Right lobe of liver (tissue), 6 donors: ENCODE measurements at regions not wholly inside any gene's neighbourhood (a gene's known extent, or its start where the extent isn't known, plus 50 kb on each side); places are given as distances from the start of the nearest gene placed in this dataset.

Source experiments
- ATAC-seq, 4 donors: fragments of 200-7000 bp; cut with Tn5 transposase; one replicate each; pipeline ENCODE4 v1.9.1; 2020; ENCODE audit warnings: mild to moderate bottlenecking in 4 of 4, moderate library complexity in 4 of 4
- DNase-seq, 3 donors: peaks; one replicate each; pipeline ENCODE4 v3.0.0-alpha.2; 2020
- H3K27ac ChIP-seq, 3 donors: fragments of 200-600 bp; one replicate each; pipeline ENCODE4 v1.8.0; 2022
- H3K27me3 ChIP-seq, 2 donors: fragments of 200-600 bp; one replicate each; pipeline ENCODE4 v1.8.0; 2022
- H3K36me3 ChIP-seq, 4 donors: fragments of 200-600 bp; sonication (generic) in 1 of 4; one replicate each; pipeline versions ENCODE4 v1.5.1 to v1.8.0; 2017 to 2022; ENCODE audit warnings: control low read depth in 1 of 4
- H3K4me1 ChIP-seq, 4 donors: fragments of 200-600 bp; sonication (generic) in 1 of 4; one replicate each; pipeline versions ENCODE4 v1.5.1 to v1.8.0; 2017 to 2022; ENCODE audit warnings: control low read depth in 1 of 4
- H3K4me3 ChIP-seq, 3 donors: fragments of 200-600 bp; one replicate each; pipeline ENCODE4 v1.8.0; 2022
- H3K9me3 ChIP-seq, 4 donors: fragments of 200-600 bp; sonication (generic) in 1 of 4; one replicate each; pipeline versions ENCODE4 v1.5.1 to v1.8.0; 2017 to 2022; ENCODE audit warnings: control low read depth in 1 of 4
- POLR2A ChIP-seq: fragments of 450-650 bp; IDR thresholded peaks from one replicate; pipeline ENCODE4 v1.6.1; 2017; ENCODE audit warnings: antibody characterized with exemption, mild to moderate bottlenecking
- WGBS: methylation state at CpG from one replicate; pipeline ENCODE4 v1.1.6; 2018; ENCODE audit warnings: low coverage, low lambda C conversion rate; ENCODE audit not compliant: insufficient coverage; ENCODE audit errors: missing lambda C conversion rate; 5-methylcytosine and 5-hydroxymethylcytosine counted together
- intact Hi-C, 2 donors: fragments of 100-400 bp; cut with DNase I; formaldehyde crosslinking; loops; one replicate each; pipeline versions ENCODE4 v1.11.2 to v1.14.1; 2022
- TF ChIP-seq, protein P1 (sequence below), 4 donors: fragments of 200-600 bp in 3 of 4; fragments of 450-650 bp in 1 of 4; IDR thresholded peaks; one replicate each; pipeline versions ENCODE4 v1.5.1 to v1.8.0; 2016 to 2022; ENCODE audit warnings: antibody characterized with exemption in 4 of 4, mild to moderate bottlenecking in 2 of 4
- donor health status: DM: no; HTN: yes; CAD: no.
- donor health status: DM: no; HTN: no; CAD: no.
- donor health status: DM: no; HTN: no; CAD: no.
- donor health status: DM: no; HTN: yes; CAD: no.
- donor health status: DM: no; HTN: yes; CAD: no.

GRCh38 chr16:5681966-5682365, 584.4 kb upstream of the EEF2KMT start:
- DNase-seq (no peak), ATAC-seq (no peak)
- TF ChIP-seq POLR2A, result no peak
- TF ChIP-seq, protein P1, sequence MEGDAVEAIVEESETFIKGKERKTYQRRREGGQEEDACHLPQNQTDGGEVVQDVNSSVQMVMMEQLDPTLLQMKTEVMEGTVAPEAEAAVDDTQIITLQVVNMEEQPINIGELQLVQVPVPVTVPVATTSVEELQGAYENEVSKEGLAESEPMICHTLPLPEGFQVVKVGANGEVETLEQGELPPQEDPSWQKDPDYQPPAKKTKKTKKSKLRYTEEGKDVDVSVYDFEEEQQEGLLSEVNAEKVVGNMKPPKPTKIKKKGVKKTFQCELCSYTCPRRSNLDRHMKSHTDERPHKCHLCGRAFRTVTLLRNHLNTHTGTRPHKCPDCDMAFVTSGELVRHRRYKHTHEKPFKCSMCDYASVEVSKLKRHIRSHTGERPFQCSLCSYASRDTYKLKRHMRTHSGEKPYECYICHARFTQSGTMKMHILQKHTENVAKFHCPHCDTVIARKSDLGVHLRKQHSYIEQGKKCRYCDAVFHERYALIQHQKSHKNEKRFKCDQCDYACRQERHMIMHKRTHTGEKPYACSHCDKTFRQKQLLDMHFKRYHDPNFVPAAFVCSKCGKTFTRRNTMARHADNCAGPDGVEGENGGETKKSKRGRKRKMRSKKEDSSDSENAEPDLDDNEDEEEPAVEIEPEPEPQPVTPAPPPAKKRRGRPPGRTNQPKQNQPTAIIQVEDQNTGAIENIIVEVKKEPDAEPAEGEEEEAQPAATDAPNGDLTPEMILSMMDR (IDR thresholded peaks at IDR 0.05), result no peak
- no peak overlapping the region for H3K4me3 ChIP-seq
- H3K27me3 ChIP-seq, result no peaks in the 10 kb centered on the region
- H3K27ac ChIP-seq, result no peak overlapping the region
- H3K4me1 ChIP-seq, result no peaks in the 10 kb centered on the region
- 63% methylated on average over 1 of the region's 3 CpGs for WGBS
- no peaks in the 10 kb centered on the region for H3K36me3 ChIP-seq
- intact Hi-C loops, result no loop called here
- no peaks in the 10 kb centered on the region for H3K9me3 ChIP-seq

GRCh38 chr16:5678371-5678770, 580.8 kb upstream of the EEF2KMT start:
- WGBS, result 10% methylated on average over 6 of the region's 7 CpGs
- H3K4me1 ChIP-seq, result no peaks in the 10 kb centered on the region
- no peak overlapping the region for H3K27ac ChIP-seq
- DNase-seq (no peak), ATAC-seq (no peak)
- no peaks in the 10 kb centered on the region for H3K27me3 ChIP-seq
- no peak overlapping the region for H3K4me3 ChIP-seq
- no peaks in the 10 kb centered on the region for H3K36me3 ChIP-seq
- no peaks in the 10 kb centered on the region for H3K9me3 ChIP-seq
- intact Hi-C loops, result no loop called here
- TF ChIP-seq POLR2A, result no peak
- TF ChIP-seq, protein P1 (IDR thresholded peaks at IDR 0.05), result no peak

- H3K4me1 ChIP-seq, result no peaks in the 10 kb centered on the region
- H3K36me3 ChIP-seq, result no peaks in the 10 kb centered on the region
- 51% methylated on average over 2 of the region's 2 CpGs for WGBS
- no peaks in the 10 kb centered on the region for H3K9me3 ChIP-seq
- DNase-seq (no peak), ATAC-seq (no peak)
- no peaks in the 10 kb centered on the region for H3K27me3 ChIP-seq
- intact Hi-C loops, result no loop called here
- no peak overlapping the region for H3K27ac ChIP-seq
- TF ChIP-seq POLR2A, result no peak
- TF ChIP-seq, protein P1 (IDR thresholded peaks at IDR 0.05), result no peak
- no peak overlapping the region for H3K4me3 ChIP-seq
Measured at GRCh38 chr16:5671421-5671820, 573.8 kb upstream of the EEF2KMT start.

GRCh38 chr16:5670198-5670597, 572.6 kb upstream of the EEF2KMT start:
- no peaks in the 10 kb centered on the region for H3K4me1 ChIP-seq
- H3K27ac ChIP-seq, result no peak overlapping the region
- no peaks in the 10 kb centered on the region for H3K27me3 ChIP-seq
- TF ChIP-seq, protein P1 (IDR thresholded peaks at IDR 0.05), result no peak
- TF ChIP-seq POLR2A, result no peak
- ATAC-seq (no peak), DNase-seq (no peak)
- intact Hi-C loops, result no loop called here
- H3K4me3 ChIP-seq, result no peak overlapping the region
- WGBS, result 49% methylated on average over 2 of the region's 2 CpGs
- H3K36me3 ChIP-seq, result no peaks in the 10 kb centered on the region
- H3K9me3 ChIP-seq, result no peaks in the 10 kb centered on the region

DNA sequence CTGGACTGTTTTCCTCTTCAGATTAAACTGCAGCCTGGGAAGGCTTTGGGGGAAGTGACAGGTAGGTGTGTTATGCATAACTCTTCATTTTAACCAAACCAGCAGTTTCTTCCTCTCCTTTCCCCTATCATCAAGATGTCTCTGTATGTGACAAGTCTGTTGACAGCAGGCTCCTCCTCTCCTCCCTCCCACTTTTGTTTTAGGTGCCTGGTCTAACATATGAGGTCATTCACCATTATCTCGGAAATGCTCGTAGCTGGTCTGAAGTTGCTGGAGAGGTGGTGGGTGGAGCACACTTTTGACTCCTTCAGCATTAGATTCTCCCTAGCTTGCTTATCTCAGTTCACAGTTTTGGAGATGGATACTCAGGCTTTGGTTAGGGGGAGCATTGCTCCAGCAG, 571.0 kb upstream of the EEF2KMT start:
- H3K36me3 ChIP-seq, result no peaks in the 10 kb centered on the region
- TF ChIP-seq, protein P1 (IDR thresholded peaks at IDR 0.05), result no peak
- no peak for TF ChIP-seq POLR2A
- H3K4me1 ChIP-seq, result no peaks in the 10 kb centered on the region
- intact Hi-C loops, result no loop called here
- DNase-seq (no peak), ATAC-seq (no peak)
- H3K9me3 ChIP-seq, result no peaks in the 10 kb centered on the region
- no peak overlapping the region for H3K4me3 ChIP-seq
- 5% methylated on average over 2 of the region's 2 CpGs for WGBS
- H3K27me3 ChIP-seq, result no peaks in the 10 kb centered on the region
- no peak overlapping the region for H3K27ac ChIP-seq
